ENCODE measurements at regions not wholly inside any gene's neighbourhood (a gene's known extent, or its start where the extent isn't known, plus 50 kb on each side); places are given as distances from the start of the nearest gene placed in this dataset.

DNA sequence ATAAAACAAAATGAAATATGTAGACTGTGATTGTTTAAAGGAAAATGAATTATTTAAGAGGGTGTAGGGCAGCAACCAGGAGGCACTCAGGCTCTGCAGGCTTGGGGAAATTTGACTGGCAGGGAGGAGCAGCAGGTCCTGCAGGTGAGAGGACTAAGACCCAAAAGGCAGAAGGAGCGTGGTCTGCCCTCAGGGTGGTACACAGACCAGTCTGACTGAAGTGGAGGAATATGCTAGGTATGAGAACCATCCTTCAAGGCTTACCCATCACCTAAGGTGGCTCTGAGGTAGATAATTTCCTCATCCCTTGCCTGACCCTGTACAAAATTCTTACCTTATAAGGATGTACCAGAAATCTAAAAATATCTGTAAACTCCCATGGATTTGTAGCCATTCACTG is 261.3 kb upstream of the RASGEF1B start:
- TF ChIP-seq SP1 (IDR thresholded peaks at IDR 0.05) (no peak), BHLHE40 (IDR thresholded peaks at IDR 0.05; ENCODE audit: borderline replicate concordance) (no peak), LEF1 (IDR thresholded peaks at IDR 0.05; ENCODE audit: borderline replicate concordance) (no peak), FOXA1 (IDR thresholded peaks at IDR 0.05) (no peak), SUZ12 (IDR thresholded peaks at IDR 0.05) (no peak), L3MBTL2 (conservative IDR thresholded peaks at IDR 0.05) (no peak), NFRKB (IDR thresholded peaks at IDR 0.05) (no peak), HDGF (IDR thresholded peaks at IDR 0.05; ENCODE audit: borderline replicate concordance) (no peak), TARDBP (IDR thresholded peaks at IDR 0.05) (no peak), FOXK2 (IDR thresholded peaks at IDR 0.05) (no peak), ZNF384 (IDR thresholded peaks at IDR 0.05) (no peak)
- TF ChIP-seq, protein P1, sequence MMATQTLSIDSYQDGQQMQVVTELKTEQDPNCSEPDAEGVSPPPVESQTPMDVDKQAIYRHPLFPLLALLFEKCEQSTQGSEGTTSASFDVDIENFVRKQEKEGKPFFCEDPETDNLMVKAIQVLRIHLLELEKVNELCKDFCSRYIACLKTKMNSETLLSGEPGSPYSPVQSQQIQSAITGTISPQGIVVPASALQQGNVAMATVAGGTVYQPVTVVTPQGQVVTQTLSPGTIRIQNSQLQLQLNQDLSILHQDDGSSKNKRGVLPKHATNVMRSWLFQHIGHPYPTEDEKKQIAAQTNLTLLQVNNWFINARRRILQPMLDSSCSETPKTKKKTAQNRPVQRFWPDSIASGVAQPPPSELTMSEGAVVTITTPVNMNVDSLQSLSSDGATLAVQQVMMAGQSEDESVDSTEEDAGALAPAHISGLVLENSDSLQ (IDR thresholded peaks at IDR 0.05) = no peak

Data from HEK293T (cell line).